Osteoblast (primary cell): ENCODE measurements at regions not wholly inside any gene's neighbourhood (a gene's known extent, or its start where the extent isn't known, plus 50 kb on each side); places are given as distances from the start of the nearest gene placed in this dataset.
A peak's percentile ranks its signal among the peaks of the same experiment; 100 is the strongest.

Experiments used
- DNase-seq: peaks from one replicate; pipeline ENCODE4 v3.0.0; 2011; ENCODE audit warnings: low spot score, mixed read lengths; ENCODE audit not compliant: insufficient read length; ENCODE audit errors: missing footprints
- H2AFZ ChIP-seq: 2 replicates; pipeline ENCODE4 v1.6.0; 2011; ENCODE audit warnings: mild to moderate bottlenecking, low read length
- H3K27ac ChIP-seq: 2 replicates; pipeline ENCODE4 v1.5.1; 2011; ENCODE audit warnings: mild to moderate bottlenecking, low read depth, low read length, moderate library complexity
- H3K27me3 ChIP-seq: 2 replicates; pipeline ENCODE4 v1.6.0; 2012; ENCODE audit warnings: mild to moderate bottlenecking, control low read depth, inconsistent platforms, low read length, moderate library complexity; ENCODE audit not compliant: insufficient read depth
- H3K36me3 ChIP-seq: 2 replicates; pipeline ENCODE4 v1.5.1; 2011; ENCODE audit warnings: mild to moderate bottlenecking, low read length, control low read depth, moderate library complexity; ENCODE audit not compliant: insufficient read depth
- H3K4me1 ChIP-seq: 2 replicates; pipeline ENCODE4 v1.5.1; 2011; ENCODE audit warnings: mild to moderate bottlenecking, low read length, control low read depth, moderate library complexity; ENCODE audit not compliant: insufficient read depth
- H3K4me2 ChIP-seq: 2 replicates; pipeline ENCODE4 v1.6.0; 2011; ENCODE audit warnings: mild to moderate bottlenecking, low read length; ENCODE audit not compliant: insufficient read depth
- H3K4me3 ChIP-seq: fragments of 200-600 bp; sonication (generic); 3 replicates; pipeline ENCODE4 v1.5.1; 2012; ENCODE audit warnings: mild to moderate bottlenecking, low read length, inconsistent platforms; ENCODE audit not compliant: insufficient read depth
- H3K79me2 ChIP-seq: 2 replicates; pipeline ENCODE4 v1.6.0; 2012; ENCODE audit warnings: mild to moderate bottlenecking, low read length, control low read depth, inconsistent platforms; ENCODE audit not compliant: insufficient read depth
- H3K9me3 ChIP-seq: 2 replicates; pipeline ENCODE4 v1.5.1; 2011; ENCODE audit warnings: low read depth, low read length, control low read depth
- H4K20me1 ChIP-seq: 2 replicates; pipeline ENCODE4 v1.6.0; 2012; ENCODE audit warnings: mild to moderate bottlenecking, low read length, control low read depth; ENCODE audit not compliant: insufficient read depth
- TF ChIP-seq, protein P1 (sequence below): IDR thresholded peaks from 2 replicates; pipeline ENCODE4 v1.5.1; 2011; ENCODE audit warnings: mild to moderate bottlenecking, low read depth, low read length, moderate library complexity; ENCODE audit errors: extremely low read depth

DNA sequence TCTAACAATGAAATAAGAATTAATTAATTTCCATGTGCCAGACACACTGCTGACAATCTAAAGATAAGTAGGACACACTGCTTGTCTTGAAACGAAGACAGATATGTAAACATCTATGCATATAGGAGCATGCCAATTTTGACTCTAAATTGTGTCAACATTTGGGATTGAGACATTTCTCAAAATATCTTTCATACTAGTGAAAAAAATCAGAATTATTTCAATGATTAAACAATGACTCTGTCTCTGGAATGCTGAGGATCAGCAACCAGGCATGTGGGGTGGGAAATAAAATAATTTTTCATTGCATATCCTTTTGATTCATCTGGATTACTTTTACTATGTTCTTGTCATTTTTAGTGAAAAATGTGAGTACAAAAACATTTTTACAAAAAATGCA is 262.6 kb upstream of the SYT4 start:
- no peak overlapping the region for H3K27ac ChIP-seq
- no peaks in the 10 kb centered on the region for H3K9me3 ChIP-seq
- TF ChIP-seq, protein P1, sequence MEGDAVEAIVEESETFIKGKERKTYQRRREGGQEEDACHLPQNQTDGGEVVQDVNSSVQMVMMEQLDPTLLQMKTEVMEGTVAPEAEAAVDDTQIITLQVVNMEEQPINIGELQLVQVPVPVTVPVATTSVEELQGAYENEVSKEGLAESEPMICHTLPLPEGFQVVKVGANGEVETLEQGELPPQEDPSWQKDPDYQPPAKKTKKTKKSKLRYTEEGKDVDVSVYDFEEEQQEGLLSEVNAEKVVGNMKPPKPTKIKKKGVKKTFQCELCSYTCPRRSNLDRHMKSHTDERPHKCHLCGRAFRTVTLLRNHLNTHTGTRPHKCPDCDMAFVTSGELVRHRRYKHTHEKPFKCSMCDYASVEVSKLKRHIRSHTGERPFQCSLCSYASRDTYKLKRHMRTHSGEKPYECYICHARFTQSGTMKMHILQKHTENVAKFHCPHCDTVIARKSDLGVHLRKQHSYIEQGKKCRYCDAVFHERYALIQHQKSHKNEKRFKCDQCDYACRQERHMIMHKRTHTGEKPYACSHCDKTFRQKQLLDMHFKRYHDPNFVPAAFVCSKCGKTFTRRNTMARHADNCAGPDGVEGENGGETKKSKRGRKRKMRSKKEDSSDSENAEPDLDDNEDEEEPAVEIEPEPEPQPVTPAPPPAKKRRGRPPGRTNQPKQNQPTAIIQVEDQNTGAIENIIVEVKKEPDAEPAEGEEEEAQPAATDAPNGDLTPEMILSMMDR: no peak
- no peak overlapping the region for H2AFZ ChIP-seq
- H3K4me2 ChIP-seq: no peak overlapping the region
- H3K36me3 ChIP-seq: no peaks in the 10 kb centered on the region
- H3K79me2 ChIP-seq: no peaks in the 10 kb centered on the region
- H3K27me3 ChIP-seq: no peaks in the 10 kb centered on the region
- DNase-seq: peak; percentile 45
- H3K4me1 ChIP-seq: peaks cover 11% of the 10 kb centered on the region
- H3K4me3 ChIP-seq: no peak overlapping the region
- no peaks in the 10 kb centered on the region for H4K20me1 ChIP-seq

DNA sequence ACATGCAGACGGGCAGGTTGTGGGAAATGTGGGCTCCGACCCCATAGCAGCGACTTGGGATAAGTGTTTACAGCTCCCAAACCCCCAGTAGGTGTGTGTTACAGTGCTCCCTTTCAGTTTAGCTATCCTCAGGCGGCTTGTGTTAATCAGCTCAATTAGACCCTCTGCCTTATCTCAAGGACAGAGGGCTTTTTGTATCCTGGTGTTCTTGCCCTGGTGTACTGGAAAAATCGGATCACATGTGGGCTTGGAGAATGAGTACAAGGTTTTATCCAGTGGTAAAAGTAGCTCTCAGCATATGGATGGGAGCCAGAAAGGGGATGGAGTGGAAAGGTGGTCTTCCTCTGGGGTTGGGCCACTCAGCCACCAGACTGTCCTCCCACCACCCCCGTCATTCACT is 264.7 kb upstream of the SYT4 start:
- Histone ChIP-seq H3K4me3 (no peak overlapping the region), H2AFZ (no peak overlapping the region), H3K27ac (no peak overlapping the region), H3K4me1 (peaks cover 11% of the 10 kb centered on the region), H3K9me3 (no peaks in the 10 kb centered on the region), H4K20me1 (no peaks in the 10 kb centered on the region), H3K27me3 (no peaks in the 10 kb centered on the region), H3K79me2 (no peaks in the 10 kb centered on the region), H3K4me2 (no peak overlapping the region), H3K36me3 (no peaks in the 10 kb centered on the region)
- TF ChIP-seq, protein P1: no peak
- DNase-seq: no peak

DNA sequence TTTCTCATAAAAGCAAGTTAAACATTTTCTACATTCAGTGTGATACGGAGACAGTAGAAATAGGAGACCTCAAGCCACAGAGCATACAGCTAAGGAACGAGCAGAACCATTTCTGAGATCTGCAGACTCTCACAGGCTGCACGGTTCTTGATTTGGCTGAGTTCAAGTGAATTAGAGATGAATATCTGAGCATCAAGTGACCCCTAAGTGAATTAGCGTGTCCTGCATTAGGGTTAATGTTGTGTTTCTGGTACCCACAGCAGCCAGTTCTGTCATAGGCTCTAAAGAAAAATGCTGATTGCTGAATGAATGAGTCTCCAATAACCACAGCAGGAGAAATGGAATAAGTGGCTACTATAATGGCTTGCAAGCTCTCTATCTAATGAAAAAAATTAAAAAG is 265.9 kb upstream of the SYT4 start:
- H3K79me2 ChIP-seq: no peaks in the 10 kb centered on the region
- no peak overlapping the region for H3K4me3 ChIP-seq
- TF ChIP-seq, protein P1: no peak
- no peak overlapping the region for H3K4me2 ChIP-seq
- no peaks in the 10 kb centered on the region for H3K9me3 ChIP-seq
- H4K20me1 ChIP-seq: no peaks in the 10 kb centered on the region
- peaks cover 11% of the 10 kb centered on the region for H3K4me1 ChIP-seq
- no peaks in the 10 kb centered on the region for H3K36me3 ChIP-seq
- H2AFZ ChIP-seq: no peak overlapping the region
- H3K27me3 ChIP-seq: no peaks in the 10 kb centered on the region
- no peak for DNase-seq
- H3K27ac ChIP-seq: no peak overlapping the region

DNA sequence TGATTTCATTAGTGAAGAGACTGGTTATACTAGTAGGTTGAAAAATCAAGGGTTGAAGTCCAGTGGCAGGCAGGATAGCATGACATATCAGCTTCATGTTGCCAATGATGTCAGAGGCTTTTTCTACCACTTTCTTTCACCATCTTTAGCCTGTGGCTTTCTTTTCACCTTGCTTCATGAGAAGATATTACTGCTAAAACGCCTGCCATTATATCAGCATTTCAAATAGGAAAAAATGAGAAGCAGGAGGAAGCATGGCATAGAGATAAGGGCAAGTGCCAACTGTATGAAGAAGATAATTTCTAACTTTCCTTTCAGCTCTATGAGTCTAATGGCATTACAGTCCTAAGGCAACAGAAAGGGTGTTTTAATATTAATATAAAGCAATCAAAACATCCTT is 270.2 kb upstream of the SYT4 start:
- H3K27ac ChIP-seq: no peak overlapping the region
- DNase-seq: no peak
- no peaks in the 10 kb centered on the region for H3K36me3 ChIP-seq
- no peaks in the 10 kb centered on the region for H3K27me3 ChIP-seq
- H4K20me1 ChIP-seq: no peaks in the 10 kb centered on the region
- H2AFZ ChIP-seq: no peak overlapping the region
- H3K9me3 ChIP-seq: no peaks in the 10 kb centered on the region
- no peaks in the 10 kb centered on the region for H3K79me2 ChIP-seq
- H3K4me2 ChIP-seq: no peak overlapping the region
- H3K4me1 ChIP-seq: no peaks in the 10 kb centered on the region
- TF ChIP-seq, protein P1: no peak
- no peak overlapping the region for H3K4me3 ChIP-seq
